LNCaP clone FGC (cell line): ENCODE measurements at regions not wholly inside any gene's neighbourhood (a gene's known extent, or its start where the extent isn't known, plus 50 kb on each side); places are given as distances from the start of the nearest gene placed in this dataset.

Source experiments
- DNase-seq: peaks from one replicate; pipeline ENCODE4 v3.0.0-alpha.2; 2011; ENCODE audit warnings: low read depth
- H3K4me3 ChIP-seq: 2 replicates; pipeline ENCODE4 v1.5.1; 2011; ENCODE audit warnings: mild to moderate bottlenecking, low read depth, low read length, control low read depth
- TF ChIP-seq, protein P1 (sequence below): IDR thresholded peaks from 2 replicates; pipeline ENCODE4 v1.5.1; 2012; ENCODE audit warnings: mild to moderate bottlenecking; ENCODE audit not compliant: control insufficient read depth, insufficient read depth; ENCODE audit errors: extremely low read depth

DNA sequence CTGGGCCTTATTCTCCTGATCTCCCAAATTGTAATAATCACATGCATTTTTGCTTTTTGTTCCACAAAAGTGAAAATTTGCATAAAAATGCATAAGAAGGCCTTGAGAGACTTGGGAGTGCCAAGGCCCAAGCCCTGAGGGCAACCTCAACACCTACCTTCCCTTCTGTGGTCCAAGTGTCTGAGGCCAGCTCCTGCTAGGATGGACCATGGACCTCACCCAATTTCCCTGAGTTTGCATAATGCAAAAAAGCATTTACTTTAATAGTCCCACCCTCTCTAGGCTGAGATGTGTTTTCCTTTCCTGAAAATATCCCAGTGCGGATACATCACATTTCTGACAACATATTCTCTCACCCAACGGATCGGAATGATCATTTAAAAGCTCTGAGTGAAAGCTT is 194.1 kb upstream of the TENM4 start:
- H3K4me3 ChIP-seq = no peak overlapping the region
- TF ChIP-seq, protein P1, sequence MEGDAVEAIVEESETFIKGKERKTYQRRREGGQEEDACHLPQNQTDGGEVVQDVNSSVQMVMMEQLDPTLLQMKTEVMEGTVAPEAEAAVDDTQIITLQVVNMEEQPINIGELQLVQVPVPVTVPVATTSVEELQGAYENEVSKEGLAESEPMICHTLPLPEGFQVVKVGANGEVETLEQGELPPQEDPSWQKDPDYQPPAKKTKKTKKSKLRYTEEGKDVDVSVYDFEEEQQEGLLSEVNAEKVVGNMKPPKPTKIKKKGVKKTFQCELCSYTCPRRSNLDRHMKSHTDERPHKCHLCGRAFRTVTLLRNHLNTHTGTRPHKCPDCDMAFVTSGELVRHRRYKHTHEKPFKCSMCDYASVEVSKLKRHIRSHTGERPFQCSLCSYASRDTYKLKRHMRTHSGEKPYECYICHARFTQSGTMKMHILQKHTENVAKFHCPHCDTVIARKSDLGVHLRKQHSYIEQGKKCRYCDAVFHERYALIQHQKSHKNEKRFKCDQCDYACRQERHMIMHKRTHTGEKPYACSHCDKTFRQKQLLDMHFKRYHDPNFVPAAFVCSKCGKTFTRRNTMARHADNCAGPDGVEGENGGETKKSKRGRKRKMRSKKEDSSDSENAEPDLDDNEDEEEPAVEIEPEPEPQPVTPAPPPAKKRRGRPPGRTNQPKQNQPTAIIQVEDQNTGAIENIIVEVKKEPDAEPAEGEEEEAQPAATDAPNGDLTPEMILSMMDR = no peak
- no peak for DNase-seq

DNA sequence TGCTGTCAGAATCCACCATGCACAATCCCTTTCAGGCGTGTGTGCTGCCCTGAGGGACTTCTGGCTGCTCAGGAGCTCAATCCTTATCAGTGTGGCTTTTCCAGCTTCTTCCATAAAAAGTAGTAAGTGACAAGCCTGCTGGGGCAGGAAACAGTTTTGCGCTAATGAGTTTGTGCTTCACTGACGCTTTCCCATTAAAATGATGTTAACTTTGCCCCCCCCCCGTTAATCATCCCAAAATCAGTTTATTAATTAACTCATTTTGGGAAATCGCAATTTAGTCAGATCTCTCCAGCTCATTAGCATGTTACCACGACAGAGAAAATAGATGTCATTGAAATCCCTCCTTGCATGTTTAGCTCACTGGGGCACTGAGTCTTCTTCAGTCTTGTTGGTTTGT is 186.5 kb upstream of the TENM4 start:
- TF ChIP-seq, protein P1 = no peak
- no peak for DNase-seq
- no peak overlapping the region for H3K4me3 ChIP-seq

DNA sequence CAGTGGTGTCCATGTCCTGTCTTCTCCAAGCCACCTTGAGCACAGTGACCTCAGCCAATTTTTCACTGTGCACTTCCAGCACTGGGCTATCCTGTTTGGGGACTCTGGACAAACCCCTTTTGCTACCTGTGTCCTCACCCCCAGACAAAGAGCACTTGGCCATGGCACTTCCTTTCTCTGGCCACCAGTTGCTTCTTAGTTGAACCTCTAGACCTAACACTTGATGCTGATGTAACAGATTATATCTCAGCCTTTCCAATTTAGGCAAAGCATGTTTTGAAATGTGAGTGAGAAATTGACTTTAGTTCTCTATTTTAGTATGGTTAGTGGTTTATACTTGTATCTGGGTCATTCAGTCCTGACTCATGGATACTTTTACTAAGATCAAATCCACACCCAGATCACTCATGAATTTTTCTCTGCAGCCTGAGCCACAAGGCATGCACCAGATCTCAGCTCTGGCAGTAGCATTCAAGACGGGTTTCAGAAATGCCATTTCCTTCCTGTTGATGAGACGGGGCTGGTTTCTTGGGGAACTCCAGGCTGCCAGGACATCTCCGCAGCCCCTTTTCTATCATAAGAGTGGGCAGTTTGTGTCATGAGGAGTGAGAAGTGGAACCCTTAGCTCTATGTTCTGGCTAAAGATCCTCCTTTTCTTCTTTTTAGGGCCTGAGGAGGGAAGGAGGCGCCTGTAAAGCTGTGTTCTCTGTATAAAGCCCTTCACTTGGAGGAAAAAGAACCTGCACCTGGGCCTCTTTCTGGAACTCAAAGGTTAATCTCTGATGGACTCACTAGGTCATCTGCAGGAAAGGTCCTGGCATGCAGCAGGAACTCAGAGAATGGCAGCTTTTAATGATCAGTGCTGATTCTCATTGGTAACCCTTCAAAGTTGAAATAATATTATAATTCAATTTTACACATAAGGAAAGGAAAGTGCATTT is 185.6 kb upstream of the TENM4 start:
- H3K4me3 ChIP-seq = no peak overlapping the region
- no peak for DNase-seq
- TF ChIP-seq, protein P1 = no peak

DNA sequence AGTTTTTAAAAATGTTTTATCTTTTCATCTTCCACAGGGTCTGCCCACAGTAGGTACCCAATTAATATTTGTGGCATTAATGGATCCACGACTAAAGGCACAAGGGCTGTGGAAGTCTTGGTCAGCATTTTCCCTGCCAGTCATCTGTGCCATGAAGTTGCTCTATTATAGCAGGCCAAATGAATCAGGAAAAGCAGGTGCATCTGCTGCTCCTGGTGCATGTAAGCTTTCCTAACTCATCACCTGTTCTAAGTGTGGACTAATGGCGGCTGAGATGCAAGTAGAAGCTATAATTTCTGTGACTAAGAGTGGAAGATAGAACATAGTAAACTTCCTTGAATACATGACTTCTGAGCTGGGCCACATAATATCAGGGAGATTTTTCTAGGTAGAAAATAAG is 182.5 kb upstream of the TENM4 start:
- H3K4me3 ChIP-seq = no peak overlapping the region
- TF ChIP-seq, protein P1 = no peak
- no peak for DNase-seq

DNA sequence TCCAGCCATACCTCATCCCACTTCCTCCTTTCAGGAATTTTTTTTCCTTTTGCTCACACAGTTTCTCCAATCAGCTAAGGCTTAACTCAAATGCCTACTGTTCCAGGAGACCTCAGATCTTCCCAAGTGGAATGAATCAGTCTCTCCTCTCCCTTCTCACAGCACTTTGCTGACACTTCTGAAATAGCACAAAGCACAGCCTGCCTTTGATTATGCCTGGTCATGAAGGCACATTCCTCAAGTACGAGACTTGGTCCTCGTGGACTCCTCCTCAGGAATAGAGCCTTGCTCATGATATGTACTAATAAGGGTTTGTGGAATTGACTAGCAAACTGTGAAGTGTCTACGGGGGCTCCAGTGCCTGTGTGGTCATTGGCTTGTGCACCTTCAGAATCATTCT is 176.7 kb upstream of the TENM4 start:
- H3K4me3 ChIP-seq = no peak overlapping the region
- no peak for DNase-seq
- TF ChIP-seq, protein P1 = no peak

DNA sequence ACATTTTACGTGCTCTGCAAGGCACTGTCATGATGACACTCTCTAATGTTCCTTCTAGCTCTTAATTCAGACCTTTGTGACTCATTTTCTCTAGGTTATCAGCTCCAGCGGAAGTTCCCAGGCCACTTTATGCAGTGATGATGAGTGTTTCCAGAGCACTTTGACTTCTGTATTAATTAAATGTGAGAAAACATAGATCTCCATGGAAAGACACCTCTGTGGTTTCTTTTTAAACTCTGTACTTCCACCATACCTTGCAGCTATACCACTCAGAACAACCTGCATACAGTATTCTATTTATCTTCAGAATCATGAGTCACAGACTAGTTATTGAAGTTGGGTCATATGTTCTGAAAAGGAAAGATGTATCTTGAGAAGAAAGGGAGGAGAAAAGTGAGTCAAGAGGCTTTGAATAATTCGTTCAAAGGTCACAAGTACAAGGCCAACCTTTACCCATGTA is 175.6 kb upstream of the TENM4 start:
- TF ChIP-seq, protein P1 = no peak
- no peak for DNase-seq
- no peak overlapping the region for H3K4me3 ChIP-seq
